Neural cell (in vitro differentiated cells): ENCODE measurements at regions not wholly inside any gene's neighbourhood (a gene's known extent, or its start where the extent isn't known, plus 50 kb on each side); places are given as distances from the start of the nearest gene placed in this dataset.

ENCODE experiments used
- H2AFZ ChIP-seq: fragments of 200-600, 300-800 bp; sonication (generic), shearing (Covaris generic); 2 replicates; pipeline ENCODE4 v1.6.0; 2014; ENCODE audit warnings: low read depth, mild to moderate bottlenecking, antibody characterized with exemption, low read length, moderate library complexity
- H3F3A ChIP-seq: fragments of 200-600 bp; shearing (Covaris generic); 2 replicates; pipeline ENCODE4 v1.6.1; 2016; ENCODE audit warnings: mild to moderate bottlenecking, moderate library complexity, mixed read lengths, antibody characterized with exemption, low read length; ENCODE audit not compliant: insufficient read depth, poor library complexity, severe bottlenecking
- H3K27ac ChIP-seq: fragments of 200-600, 300-800 bp; sonication (generic), shearing (Covaris generic); 2 replicates; pipeline ENCODE4 v1.5.1; 2014; ENCODE audit warnings: mild to moderate bottlenecking, low read length, moderate library complexity
- H3K27me3 ChIP-seq: fragments of 300-800, 200-600 bp; sonication (generic), shearing (Covaris generic); 2 replicates; pipeline ENCODE4 v1.6.0; 2014; ENCODE audit warnings: mild to moderate bottlenecking, low read depth, low read length, moderate library complexity; ENCODE audit not compliant: insufficient read depth
- H3K36me3 ChIP-seq: fragments of 300-800, 200-600 bp; sonication (generic), shearing (Covaris generic); 2 replicates; pipeline ENCODE4 v1.5.1; 2014; ENCODE audit warnings: mild to moderate bottlenecking, antibody characterized with exemption, low read length, moderate library complexity; ENCODE audit not compliant: insufficient read depth
- H3K4me2 ChIP-seq: fragments of 300-800, 200-600 bp; sonication (generic), shearing (Covaris generic); 2 replicates; pipeline ENCODE4 v1.6.0; 2014; ENCODE audit warnings: mild to moderate bottlenecking, low read length
- H3K4me3 ChIP-seq: fragments of 300-800, 200-600 bp; sonication (generic), shearing (Covaris generic); 2 replicates; pipeline ENCODE4 v1.5.1; 2014; ENCODE audit warnings: mild to moderate bottlenecking, low read length, moderate library complexity
- H3K79me2 ChIP-seq: fragments of 200-600 bp; shearing (Covaris generic); replicated peaks from 2 replicates; pipeline ENCODE4 v1.6.0; 2014; ENCODE audit warnings: mild to moderate bottlenecking, low read length, moderate library complexity; ENCODE audit not compliant: insufficient read depth
- H3K9ac ChIP-seq: fragments of 300-800, 200-600 bp; sonication (generic), shearing (Covaris generic); 2 replicates; pipeline ENCODE4 v1.6.1; 2016; ENCODE audit warnings: mild to moderate bottlenecking, low read length, mixed read lengths
- H3K9me2 ChIP-seq: fragments of 200-600 bp; shearing (Covaris generic); 2 replicates; pipeline ENCODE4 v1.6.1; 2016; ENCODE audit warnings: mild to moderate bottlenecking, low read length, mixed read lengths; ENCODE audit not compliant: insufficient read depth
- H3K9me3 ChIP-seq: fragments of 200-600, 300-800 bp; sonication (generic), shearing (Covaris generic); 2 replicates; pipeline ENCODE4 v1.6.1; 2016; ENCODE audit warnings: mild to moderate bottlenecking, mixed run types, low read length, moderate library complexity, mixed read lengths
- H4K20me1 ChIP-seq: fragments of 200-600 bp; shearing (Covaris generic); 2 replicates; pipeline ENCODE4 v1.6.1; 2016; ENCODE audit warnings: mild to moderate bottlenecking, mixed run types; ENCODE audit not compliant: insufficient read depth
- EP300 ChIP-seq: fragments of 450-650 bp; conservative IDR thresholded peaks from 2 replicates; pipeline ENCODE4 v1.6.1; 2014; ENCODE audit warnings: antibody characterized with exemption, mild to moderate bottlenecking, moderate library complexity; ENCODE audit not compliant: poor library complexity, severe bottlenecking
- EZH2 ChIP-seq: fragments of 200-600, 300-800 bp; shearing (Covaris generic), sonication (generic); IDR thresholded peaks from 2 replicates; pipeline ENCODE4 v1.6.1; 2014; ENCODE audit warnings: antibody characterized with exemption, low read length, borderline replicate concordance, mild to moderate bottlenecking; ENCODE audit not compliant: insufficient read depth, poor library complexity, severe bottlenecking
- MXI1 ChIP-seq: fragments of 450-650 bp; conservative IDR thresholded peaks from 2 replicates; pipeline ENCODE4 v1.6.1; 2014; ENCODE audit warnings: antibody characterized with exemption, mild to moderate bottlenecking; ENCODE audit not compliant: poor library complexity, severe bottlenecking
- POLR2AphosphoS5 ChIP-seq: IDR thresholded peaks from 2 replicates; pipeline ENCODE4 v1.6.1; 2012
- RAD21 ChIP-seq: fragments of 450-650 bp; conservative IDR thresholded peaks from 2 replicates; pipeline ENCODE4 v1.6.1; 2014; ENCODE audit warnings: antibody characterized with exemption, mild to moderate bottlenecking, moderate library complexity
- SMC3 ChIP-seq: fragments of 450-650 bp; conservative IDR thresholded peaks from 2 replicates; pipeline ENCODE4 v1.6.1; 2014; ENCODE audit warnings: antibody characterized with exemption, mild to moderate bottlenecking, moderate library complexity; ENCODE audit not compliant: poor library complexity
- TAF1 ChIP-seq: IDR thresholded peaks from 2 replicates; pipeline ENCODE4 v1.6.1; 2012; ENCODE audit warnings: low read depth
- TF ChIP-seq, protein P1 (sequence below): fragments of 450-650 bp; IDR thresholded peaks from 2 replicates; pipeline ENCODE4 v1.5.1; 2014; ENCODE audit warnings: antibody characterized with exemption, mild to moderate bottlenecking, moderate library complexity; ENCODE audit not compliant: poor library complexity, severe bottlenecking
- TF ChIP-seq, protein P2 (sequence below): IDR thresholded peaks from 2 replicates; pipeline ENCODE4 v1.6.1; 2012; ENCODE audit warnings: borderline replicate concordance

DNA sequence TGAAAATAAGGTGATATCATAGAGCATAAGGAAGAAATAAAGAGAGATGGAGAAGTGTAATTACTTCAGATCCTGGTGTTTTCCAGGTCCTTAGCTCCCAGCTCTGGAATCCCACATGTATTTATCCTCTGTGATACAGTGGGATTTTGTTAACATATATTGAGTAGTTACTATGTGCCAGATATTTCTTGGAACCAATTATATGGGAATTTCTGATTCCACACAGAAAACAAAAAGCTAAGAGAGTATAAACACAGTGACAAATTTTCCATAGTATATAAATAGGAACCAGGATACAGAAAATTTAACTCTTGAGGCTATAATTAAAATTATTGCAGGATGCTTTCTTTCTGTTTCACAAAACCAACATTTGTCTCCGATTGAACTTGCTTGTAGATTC lies 1067.5 kb downstream of the PCDH7 start:
- H3K4me2 ChIP-seq: no peak overlapping the region
- no peak overlapping the region for H3K27ac ChIP-seq
- H3K9ac ChIP-seq: no peak overlapping the region
- TF ChIP-seq MXI1: no peak
- no peak for TF ChIP-seq TAF1
- no peak for TF ChIP-seq RAD21
- TF ChIP-seq, protein P1, sequence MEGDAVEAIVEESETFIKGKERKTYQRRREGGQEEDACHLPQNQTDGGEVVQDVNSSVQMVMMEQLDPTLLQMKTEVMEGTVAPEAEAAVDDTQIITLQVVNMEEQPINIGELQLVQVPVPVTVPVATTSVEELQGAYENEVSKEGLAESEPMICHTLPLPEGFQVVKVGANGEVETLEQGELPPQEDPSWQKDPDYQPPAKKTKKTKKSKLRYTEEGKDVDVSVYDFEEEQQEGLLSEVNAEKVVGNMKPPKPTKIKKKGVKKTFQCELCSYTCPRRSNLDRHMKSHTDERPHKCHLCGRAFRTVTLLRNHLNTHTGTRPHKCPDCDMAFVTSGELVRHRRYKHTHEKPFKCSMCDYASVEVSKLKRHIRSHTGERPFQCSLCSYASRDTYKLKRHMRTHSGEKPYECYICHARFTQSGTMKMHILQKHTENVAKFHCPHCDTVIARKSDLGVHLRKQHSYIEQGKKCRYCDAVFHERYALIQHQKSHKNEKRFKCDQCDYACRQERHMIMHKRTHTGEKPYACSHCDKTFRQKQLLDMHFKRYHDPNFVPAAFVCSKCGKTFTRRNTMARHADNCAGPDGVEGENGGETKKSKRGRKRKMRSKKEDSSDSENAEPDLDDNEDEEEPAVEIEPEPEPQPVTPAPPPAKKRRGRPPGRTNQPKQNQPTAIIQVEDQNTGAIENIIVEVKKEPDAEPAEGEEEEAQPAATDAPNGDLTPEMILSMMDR: no peak
- TF ChIP-seq EZH2: no peak
- no peak for TF ChIP-seq SMC3
- no peak for TF ChIP-seq EP300
- TF ChIP-seq POLR2AphosphoS5: no peak
- TF ChIP-seq, protein P2, sequence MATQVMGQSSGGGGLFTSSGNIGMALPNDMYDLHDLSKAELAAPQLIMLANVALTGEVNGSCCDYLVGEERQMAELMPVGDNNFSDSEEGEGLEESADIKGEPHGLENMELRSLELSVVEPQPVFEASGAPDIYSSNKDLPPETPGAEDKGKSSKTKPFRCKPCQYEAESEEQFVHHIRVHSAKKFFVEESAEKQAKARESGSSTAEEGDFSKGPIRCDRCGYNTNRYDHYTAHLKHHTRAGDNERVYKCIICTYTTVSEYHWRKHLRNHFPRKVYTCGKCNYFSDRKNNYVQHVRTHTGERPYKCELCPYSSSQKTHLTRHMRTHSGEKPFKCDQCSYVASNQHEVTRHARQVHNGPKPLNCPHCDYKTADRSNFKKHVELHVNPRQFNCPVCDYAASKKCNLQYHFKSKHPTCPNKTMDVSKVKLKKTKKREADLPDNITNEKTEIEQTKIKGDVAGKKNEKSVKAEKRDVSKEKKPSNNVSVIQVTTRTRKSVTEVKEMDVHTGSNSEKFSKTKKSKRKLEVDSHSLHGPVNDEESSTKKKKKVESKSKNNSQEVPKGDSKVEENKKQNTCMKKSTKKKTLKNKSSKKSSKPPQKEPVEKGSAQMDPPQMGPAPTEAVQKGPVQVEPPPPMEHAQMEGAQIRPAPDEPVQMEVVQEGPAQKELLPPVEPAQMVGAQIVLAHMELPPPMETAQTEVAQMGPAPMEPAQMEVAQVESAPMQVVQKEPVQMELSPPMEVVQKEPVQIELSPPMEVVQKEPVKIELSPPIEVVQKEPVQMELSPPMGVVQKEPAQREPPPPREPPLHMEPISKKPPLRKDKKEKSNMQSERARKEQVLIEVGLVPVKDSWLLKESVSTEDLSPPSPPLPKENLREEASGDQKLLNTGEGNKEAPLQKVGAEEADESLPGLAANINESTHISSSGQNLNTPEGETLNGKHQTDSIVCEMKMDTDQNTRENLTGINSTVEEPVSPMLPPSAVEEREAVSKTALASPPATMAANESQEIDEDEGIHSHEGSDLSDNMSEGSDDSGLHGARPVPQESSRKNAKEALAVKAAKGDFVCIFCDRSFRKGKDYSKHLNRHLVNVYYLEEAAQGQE: no peak
- no peak overlapping the region for H3K4me3 ChIP-seq
- no peaks in the 10 kb centered on the region for H3K27me3 ChIP-seq
- H3K9me2 ChIP-seq: no peaks in the 10 kb centered on the region
- no peaks in the 10 kb centered on the region for H3F3A ChIP-seq
- H4K20me1 ChIP-seq: no peaks in the 10 kb centered on the region
- H2AFZ ChIP-seq: no peak overlapping the region
- H3K9me3 ChIP-seq: no peaks in the 10 kb centered on the region
- no peaks in the 10 kb centered on the region for H3K36me3 ChIP-seq
- H3K79me2 ChIP-seq: no peaks in the 10 kb centered on the region

DNA sequence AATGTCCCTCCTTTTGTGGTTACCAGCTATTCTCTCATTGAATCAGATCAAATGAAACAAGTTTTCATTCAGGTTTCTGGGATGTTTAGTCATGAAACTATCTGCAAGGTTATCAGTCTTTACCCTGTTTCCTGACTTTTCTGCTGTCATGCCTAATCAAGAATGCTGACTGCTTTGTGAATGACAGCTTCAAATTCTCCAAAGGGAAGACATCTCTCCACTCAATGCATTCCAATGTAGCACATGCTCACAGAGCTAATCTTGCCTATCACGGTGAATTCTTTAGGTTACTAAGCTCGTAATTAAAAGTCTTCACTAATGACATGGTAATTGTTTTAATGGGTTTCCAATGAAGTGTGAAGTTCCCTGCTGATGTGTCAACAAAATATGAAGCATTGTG lies 1068.5 kb downstream of the PCDH7 start:
- no peak overlapping the region for H3K4me2 ChIP-seq
- no peak overlapping the region for H2AFZ ChIP-seq
- H3K27me3 ChIP-seq: no peaks in the 10 kb centered on the region
- peak; percentile 42 for TF ChIP-seq POLR2AphosphoS5
- no peak for TF ChIP-seq EZH2
- peak; percentile 81 for TF ChIP-seq EP300
- H3K36me3 ChIP-seq: no peaks in the 10 kb centered on the region
- no peaks in the 10 kb centered on the region for H3F3A ChIP-seq
- H3K9me3 ChIP-seq: no peaks in the 10 kb centered on the region
- no peaks in the 10 kb centered on the region for H3K79me2 ChIP-seq
- H3K9me2 ChIP-seq: no peaks in the 10 kb centered on the region
- H4K20me1 ChIP-seq: no peaks in the 10 kb centered on the region
- H3K9ac ChIP-seq: no peak overlapping the region
- no peak overlapping the region for H3K4me3 ChIP-seq
- no peak overlapping the region for H3K27ac ChIP-seq

DNA sequence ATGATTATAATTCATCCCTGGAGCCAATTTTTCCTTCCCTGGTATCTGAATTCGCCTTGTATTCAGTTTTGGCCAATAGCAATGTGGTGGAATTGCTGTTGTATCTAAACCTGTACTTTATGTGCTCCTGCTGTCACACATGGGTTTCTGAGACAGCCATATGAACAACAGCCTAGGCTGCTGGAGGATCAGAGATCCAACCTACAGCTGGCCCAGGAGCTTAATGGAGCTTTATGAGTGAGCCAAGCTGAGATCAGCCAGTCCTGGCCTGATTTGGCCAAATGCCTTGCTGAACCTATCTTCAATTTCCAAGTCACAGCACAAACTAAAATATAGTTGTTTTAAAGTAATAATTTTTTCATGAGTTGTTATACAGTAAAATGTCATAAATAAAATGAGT lies 1071.5 kb downstream of the PCDH7 start:
- H4K20me1 ChIP-seq: no peaks in the 10 kb centered on the region
- TF ChIP-seq, protein P2: no peak
- peak; percentile 32 for TF ChIP-seq POLR2AphosphoS5
- no peaks in the 10 kb centered on the region for H3K36me3 ChIP-seq
- no peaks in the 10 kb centered on the region for H3K9me3 ChIP-seq
- H3F3A ChIP-seq: no peaks in the 10 kb centered on the region
- H3K27ac ChIP-seq: no peak overlapping the region
- H2AFZ ChIP-seq: no peak overlapping the region
- no peak overlapping the region for H3K4me2 ChIP-seq
- no peaks in the 10 kb centered on the region for H3K79me2 ChIP-seq
- H3K4me3 ChIP-seq: no peak overlapping the region
- H3K9ac ChIP-seq: no peak overlapping the region
- no peaks in the 10 kb centered on the region for H3K27me3 ChIP-seq
- no peaks in the 10 kb centered on the region for H3K9me2 ChIP-seq
